ENCODE measurements at regions not wholly inside any gene's neighbourhood (a gene's known extent, or its start where the extent isn't known, plus 50 kb on each side); places are given as distances from the start of the nearest gene placed in this dataset.

- DNase-seq (ENCODE audit: low spot score): no peak
Observed at GRCh38 chr4:75110061-75110460, 177.1 kb downstream of the PARM1 start.

- no peak for DNase-seq (ENCODE audit: low spot score)
Observed at GRCh38 chr4:75107755-75108612, 175.1 kb downstream of the PARM1 start.

GRCh38 chr4:75102787-75103085 is 169.8 kb downstream of the PARM1 start:
- DNase-seq (ENCODE audit: low spot score): no peak

GRCh38 chr4:75101906-75102786 is 169.2 kb downstream of the PARM1 start:
- no peak for DNase-seq (ENCODE audit: low spot score)

Measured in activated CD4-positive, alpha-beta T cell treated with anti-CD3 and anti-CD28 coated beads, Interleukin-2, Interleukin-4, amounts not matched to agents 100 ng/mL and 50 ng/mL, durations not matched to agents 16 hours and 8 hours (primary cell).